ENCODE measurements at regions not wholly inside any gene's neighbourhood (a gene's known extent, or its start where the extent isn't known, plus 50 kb on each side); places are given as distances from the start of the nearest gene placed in this dataset.

GRCh38 chr5:144013816-144014215, 156.6 kb downstream of the YIPF5 start:
- H3K9me3 ChIP-seq (ENCODE audit: control insufficient read depth, insufficient read depth, low read length), result peaks cover 9% of the 10 kb centered on the region; the same call in 1 of the 2 replicates
- no peak overlapping the region for H3K4me3 ChIP-seq (ENCODE audit: low read depth, low read length)
- no peaks in the 10 kb centered on the region for H3K27me3 ChIP-seq (ENCODE audit: control insufficient read depth, insufficient read depth, low read length)
- ChIA-PET CTCF (no interaction called here), POLR2A (no interaction called here)
- TF ChIP-seq CTCF (IDR thresholded peaks at IDR 0.05; ENCODE audit: low read depth, low read length), result no peak
- no peak for DNase-seq (ENCODE audit: low read depth, low spot score)
- no peak overlapping the region for H3K27ac ChIP-seq (ENCODE audit: low read depth, low read length)

- Histone ChIP-seq H3K9me3 (ENCODE audit: control insufficient read depth, insufficient read depth, low read length) (peaks cover 2% of the 10 kb centered on the region; the same call in 1 of the 2 replicates), H3K27me3 (ENCODE audit: control insufficient read depth, insufficient read depth, low read length) (no peaks in the 10 kb centered on the region), H3K4me3 (ENCODE audit: low read depth, low read length) (no peak overlapping the region), H3K27ac (ENCODE audit: low read depth, low read length) (no peak overlapping the region)
- DNase-seq (ENCODE audit: low read depth, low spot score), result no peak
- POLR2A ChIA-PET, result no interaction called here
- CTCF ChIA-PET, result no interaction called here
- TF ChIP-seq CTCF (IDR thresholded peaks at IDR 0.05; ENCODE audit: low read depth, low read length), result no peak
Measured at GRCh38 chr5:144015961-144016360, 154.5 kb downstream of the YIPF5 start.

- H3K4me3 ChIP-seq (ENCODE audit: low read depth, low read length), result no peak overlapping the region
- ChIA-PET POLR2A (no interaction called here), CTCF (no interaction called here)
- TF ChIP-seq CTCF (IDR thresholded peaks at IDR 0.05; ENCODE audit: low read depth, low read length), result no peak
- no peak overlapping the region for H3K27ac ChIP-seq (ENCODE audit: low read depth, low read length)
- peaks cover 2% of the 10 kb centered on the region; the same call in 1 of the 2 replicates for H3K9me3 ChIP-seq (ENCODE audit: control insufficient read depth, insufficient read depth, low read length)
- H3K27me3 ChIP-seq (ENCODE audit: control insufficient read depth, insufficient read depth, low read length), result no peaks in the 10 kb centered on the region
- DNase-seq (ENCODE audit: low read depth, low spot score), result no peak
Measured at GRCh38 chr5:144017119-144017518, 153.3 kb downstream of the YIPF5 start.

- no peak overlapping the region for H3K27ac ChIP-seq (ENCODE audit: low read depth, low read length)
- no peak for DNase-seq (ENCODE audit: low read depth, low spot score)
- ChIA-PET CTCF (no interaction called here), POLR2A (no interaction called here)
- H3K4me3 ChIP-seq (ENCODE audit: low read depth, low read length), result no peak overlapping the region
- TF ChIP-seq CTCF (IDR thresholded peaks at IDR 0.05; ENCODE audit: low read depth, low read length), result no peak
- peaks cover 2% of the 10 kb centered on the region; the same call in 1 of the 2 replicates for H3K9me3 ChIP-seq (ENCODE audit: control insufficient read depth, insufficient read depth, low read length)
- H3K27me3 ChIP-seq (ENCODE audit: control insufficient read depth, insufficient read depth, low read length), result no peaks in the 10 kb centered on the region
Measured at GRCh38 chr5:144017631-144018030, 152.8 kb downstream of the YIPF5 start.

GRCh38 chr5:144024090-144024489, 146.4 kb downstream of the YIPF5 start:
- Histone ChIP-seq H3K4me3 (ENCODE audit: low read depth, low read length) (no peak overlapping the region), H3K9me3 (ENCODE audit: control insufficient read depth, insufficient read depth, low read length) (no peaks in the 10 kb centered on the region), H3K27ac (ENCODE audit: low read depth, low read length) (no peak overlapping the region), H3K27me3 (ENCODE audit: control insufficient read depth, insufficient read depth, low read length) (no peaks in the 10 kb centered on the region)
- ChIA-PET POLR2A (no interaction called here), CTCF (no interaction called here)
- DNase-seq (ENCODE audit: low read depth, low spot score), result no peak
- no peak for TF ChIP-seq CTCF (IDR thresholded peaks at IDR 0.05; ENCODE audit: low read depth, low read length)

Data from AG04450 (cell line).